GM12878 (cell line): ENCODE measurements at regions not wholly inside any gene's neighbourhood (a gene's known extent, or its start where the extent isn't known, plus 50 kb on each side); places are given as distances from the start of the nearest gene placed in this dataset.

Experiments
- ATAC-seq: fragments of 200-7000 bp; cut with Tn5 transposase; 3 replicates; pipeline ENCODE4 v1.9.1; 2020; ENCODE audit warnings: mild to moderate bottlenecking, moderate library complexity
- BruUV-seq: library from RNA; stranded (reverse); fragments of 400-500 nt; replicated peaks from 2 replicates; lab custom pipeline; 2021; lab: Mats Ljungman, UMichigan
- CTCF ChIA-PET: fragments of 300-600 bp; sonication (Branson Sonifier 250); formaldehyde crosslinking; extraction: SDS; loops from one replicate; lab custom pipeline; 2021; ENCODE audit warnings: inconsistent platforms; lab: Yijun Ruan, JAX
- POLR2A ChIA-PET: fragments of 350-600 bp; formaldehyde crosslinking; extraction: SDS; loops from one replicate; lab custom pipeline; 2021; ENCODE audit warnings: inconsistent platforms; lab: Charles Lee
- RAD21 ChIA-PET: fragments of 300-600 bp; sonication (Branson Sonifier 250); formaldehyde crosslinking; loops from one replicate; lab custom pipeline; 2023; ENCODE audit warnings: antibody characterized with exemption; ENCODE audit not compliant: unreplicated experiment; lab: Charles Lee
- SMC1A ChIA-PET: fragments of 300-600 bp; sonication (Branson Sonifier 250); formaldehyde crosslinking; loops from one replicate; lab custom pipeline; 2023; ENCODE audit not compliant: unreplicated experiment, uncharacterized antibody; lab: Charles Lee
- DNase-seq: peaks from one replicate; pipeline ENCODE4 v3.0.0-alpha.2; 2011; ENCODE audit warnings: low read depth, low spot score
- FAIRE-seq: peaks from 3 replicates; lab custom pipeline; 2011; peaks lifted over from hg19 to GRCh38; lab: Jason Lieb, UNC
- H2AFZ ChIP-seq: 2 replicates; pipeline ENCODE4 v1.6.0; 2011; ENCODE audit warnings: low read depth, low read length, control low read depth; ENCODE audit not compliant: control insufficient read depth
- H3K27ac ChIP-seq: 2 replicates; pipeline ENCODE4 v1.5.1; 2011; ENCODE audit warnings: control low read depth; ENCODE audit not compliant: control insufficient read depth, insufficient read depth
- H3K27me3 ChIP-seq, 2 experiments: replicated peaks in 1 of 2; 2 replicates each; pipeline versions ENCODE4 v1.6.0 to v1.6.1; 2011; ENCODE audit warnings: low read length in 1 of 2; ENCODE audit not compliant: control insufficient read depth in 2 of 2, insufficient read depth in 2 of 2
- H3K36me3 ChIP-seq, 2 experiments: 2 replicates each; pipeline ENCODE4 v1.5.1; 2011; ENCODE audit warnings: low read length in 1 of 2; ENCODE audit not compliant: control insufficient read depth in 2 of 2, insufficient read depth in 2 of 2
- H3K4me1 ChIP-seq: 2 replicates; pipeline ENCODE4 v1.6.1; 2011; ENCODE audit warnings: mild to moderate bottlenecking, low read length, moderate library complexity, mixed read lengths; ENCODE audit not compliant: control insufficient read depth, insufficient read depth
- H3K4me2 ChIP-seq: 2 replicates; pipeline ENCODE4 v1.6.0; 2011; ENCODE audit warnings: control low read depth; ENCODE audit not compliant: control insufficient read depth, insufficient read depth
- H3K4me3 ChIP-seq: fragments of 200-600 bp; sonication (generic); 2 replicates; pipeline ENCODE4 v1.5.1; 2016
- H3K79me2 ChIP-seq: 2 replicates; pipeline ENCODE4 v1.6.0; 2011; ENCODE audit warnings: low read length; ENCODE audit not compliant: control insufficient read depth, insufficient read depth
- H3K9ac ChIP-seq: 2 replicates; pipeline ENCODE4 v1.8.0; 2011; ENCODE audit warnings: low read length, control low read depth, mixed read lengths; ENCODE audit not compliant: control insufficient read depth, insufficient read depth
- H3K9me3 ChIP-seq: replicated peaks from 3 replicates; pipeline ENCODE4 v1.5.1; 2011; ENCODE audit warnings: mild to moderate bottlenecking, low read length; ENCODE audit not compliant: control insufficient read depth, insufficient read depth
- H4K20me1 ChIP-seq: 2 replicates; pipeline ENCODE4 v1.6.0; 2011; ENCODE audit not compliant: control insufficient read depth, insufficient read depth
- DPF2 ChIP-seq: fragments of 450-650 bp; IDR thresholded peaks from 2 replicates; pipeline ENCODE4 v1.6.1; 2017; ENCODE audit warnings: mild to moderate bottlenecking
- EZH2 ChIP-seq: IDR thresholded peaks from 2 replicates; pipeline ENCODE4 v1.6.1; 2012; ENCODE audit warnings: low read depth, mild to moderate bottlenecking, control low read depth, inconsistent platforms, low read length, borderline replicate concordance; ENCODE audit not compliant: control insufficient read depth
- FOS ChIP-seq: IDR thresholded peaks from 3 replicates; pipeline ENCODE4 v1.6.1; 2011; ENCODE audit warnings: borderline replicate concordance; ENCODE audit not compliant: insufficient read length; ENCODE audit errors: extremely low read depth
- HDAC2 ChIP-seq: fragments of 200-600 bp; sonication (generic); IDR thresholded peaks from 2 replicates; pipeline ENCODE4 v1.6.1; 2017
- JUND ChIP-seq: IDR thresholded peaks from 2 replicates; pipeline ENCODE4 v1.6.1; 2012; ENCODE audit warnings: low read depth, mild to moderate bottlenecking, low read length, improper control_type of control experiment, moderate library complexity
- KAT2A ChIP-seq: conservative IDR thresholded peaks from 2 replicates; pipeline ENCODE4 v1.6.1; 2011; ENCODE audit warnings: low read depth, low read length; ENCODE audit not compliant: control insufficient read depth
- KLF5 ChIP-seq: fragments of 450-650 bp; IDR thresholded peaks from 2 replicates; pipeline ENCODE4 v1.6.1; 2014; ENCODE audit warnings: mild to moderate bottlenecking; ENCODE audit not compliant: partially characterized antibody
- NR2F1 ChIP-seq: fragments of 450-650 bp; conservative IDR thresholded peaks from 2 replicates; pipeline ENCODE4 v1.6.1; 2017; ENCODE audit warnings: mild to moderate bottlenecking
- PAX5 ChIP-seq: IDR thresholded peaks from 2 replicates; pipeline ENCODE4 v1.6.1; 2011; ENCODE audit warnings: low read depth, low read length, borderline replicate concordance
- RAD51 ChIP-seq: fragments of 450-650 bp; IDR thresholded peaks from 2 replicates; pipeline ENCODE4 v1.6.1; 2016; ENCODE audit warnings: moderate library complexity, mild to moderate bottlenecking, inconsistent platforms
- RB1 ChIP-seq: fragments of 450-650 bp; formaldehyde crosslinking; IDR thresholded peaks from 2 replicates; pipeline ENCODE4 v1.6.1; 2017; ENCODE audit warnings: mild to moderate bottlenecking, borderline replicate concordance
- SRF ChIP-seq, 2 experiments: IDR thresholded peaks; 2 replicates each; pipeline ENCODE4 v1.6.1; 2011; ENCODE audit warnings: low read depth in 2 of 2, low read length in 2 of 2, mild to moderate bottlenecking in 1 of 2, moderate library complexity in 1 of 2
- STAT3 ChIP-seq: IDR thresholded peaks from 2 replicates; pipeline ENCODE4 v1.6.1; 2011; ENCODE audit warnings: low read depth, low read length, improper control_type of control experiment
- WGBS: methylation state at CpG from one replicate; pipeline ENCODE4 v1.1.6; 2016; ENCODE audit warnings: low lambda C conversion rate; ENCODE audit not compliant: insufficient replicate concordance, insufficient coverage; ENCODE audit errors: missing lambda C conversion rate; 5-methylcytosine and 5-hydroxymethylcytosine counted together
- in situ Hi-C: fragments of 300-500 bp; cut with MboI; formaldehyde crosslinking; loops from 9 replicates; pipeline ENCODE4 v1.14.3; 2018; ENCODE audit warnings: mixed read lengths
- intact Hi-C: fragments of 100-400 bp; cut with micrococcal nuclease; formaldehyde crosslinking; loops from one replicate; pipeline ENCODE4 v1.14.2; 2022; ENCODE audit not compliant: unreplicated experiment
- TF ChIP-seq, protein P1 (sequence below): fragments of 450-650 bp; IDR thresholded peaks from 2 replicates; pipeline ENCODE4 v1.6.1; 2017; ENCODE audit warnings: mild to moderate bottlenecking, low read depth, inconsistent platforms; ENCODE audit not compliant: poor library complexity, severe bottlenecking
- TF ChIP-seq, protein P2 (sequence below): fragments of 450-650 bp; IDR thresholded peaks from 2 replicates; pipeline ENCODE4 v1.6.1; 2017; ENCODE audit warnings: antibody characterized with exemption, mild to moderate bottlenecking, moderate library complexity

DNA sequence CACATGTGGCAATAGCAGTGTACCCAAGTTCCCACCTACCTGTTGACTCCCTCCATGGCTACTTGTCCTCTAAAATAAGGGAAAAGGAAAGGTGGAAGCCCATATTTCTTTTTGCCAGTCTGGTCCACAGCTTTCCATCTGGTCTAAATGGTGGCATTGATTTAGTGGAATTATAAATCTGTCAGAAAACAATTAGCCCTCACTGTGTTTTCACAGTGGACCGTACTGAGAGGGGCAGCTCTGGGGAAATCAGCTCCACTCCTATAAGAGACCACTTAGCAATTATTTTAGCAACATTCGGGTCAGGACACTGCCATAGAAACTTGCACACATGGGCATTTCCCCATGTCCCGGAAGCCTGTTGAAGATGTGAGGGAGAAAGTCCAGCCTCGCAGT, 653.4 kb upstream of the MARCKS start (continued):
- TF ChIP-seq, protein P1, sequence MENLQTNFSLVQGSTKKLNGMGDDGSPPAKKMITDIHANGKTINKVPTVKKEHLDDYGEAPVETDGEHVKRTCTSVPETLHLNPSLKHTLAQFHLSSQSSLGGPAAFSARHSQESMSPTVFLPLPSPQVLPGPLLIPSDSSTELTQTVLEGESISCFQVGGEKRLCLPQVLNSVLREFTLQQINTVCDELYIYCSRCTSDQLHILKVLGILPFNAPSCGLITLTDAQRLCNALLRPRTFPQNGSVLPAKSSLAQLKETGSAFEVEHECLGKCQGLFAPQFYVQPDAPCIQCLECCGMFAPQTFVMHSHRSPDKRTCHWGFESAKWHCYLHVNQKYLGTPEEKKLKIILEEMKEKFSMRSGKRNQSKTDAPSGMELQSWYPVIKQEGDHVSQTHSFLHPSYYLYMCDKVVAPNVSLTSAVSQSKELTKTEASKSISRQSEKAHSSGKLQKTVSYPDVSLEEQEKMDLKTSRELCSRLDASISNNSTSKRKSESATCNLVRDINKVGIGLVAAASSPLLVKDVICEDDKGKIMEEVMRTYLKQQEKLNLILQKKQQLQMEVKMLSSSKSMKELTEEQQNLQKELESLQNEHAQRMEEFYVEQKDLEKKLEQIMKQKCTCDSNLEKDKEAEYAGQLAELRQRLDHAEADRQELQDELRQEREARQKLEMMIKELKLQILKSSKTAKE, result no peak

DNA sequence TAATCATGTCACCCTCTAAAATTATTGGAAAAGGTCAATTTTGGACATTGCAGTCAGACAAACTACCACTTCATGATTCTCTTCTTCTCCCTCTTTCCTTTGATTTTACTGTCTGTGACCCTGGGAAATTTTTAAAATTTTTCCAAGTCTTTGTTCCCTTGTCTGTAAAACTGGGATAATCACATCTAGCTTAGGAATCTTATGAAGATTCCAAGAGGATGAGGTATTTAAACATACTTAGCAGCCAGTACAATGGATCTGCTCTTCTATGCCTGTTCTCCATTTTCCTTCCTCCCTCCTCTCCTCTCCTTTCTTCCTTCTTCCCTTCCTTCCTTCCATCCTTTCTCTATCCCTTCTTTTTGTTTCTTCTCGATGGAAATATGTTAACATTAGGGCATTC, 651.6 kb upstream of the MARCKS start:
- in situ Hi-C loops, result no loop called here
- SMC1A ChIA-PET, result interaction anchor here (1.0 kb wide), 1 partner anchor 673 kb away, joined by 3 read pairs; no protein-coding TSS in a partner anchor
- BruUV-seq, result no TSS peak
- WGBS, result 0% methylated on average over 1 of the region's 1 CpG
- H3K4me1 ChIP-seq, result no peaks in the 10 kb centered on the region
- no peak overlapping the region for H3K4me3 ChIP-seq
- TF ChIP-seq JUND (no peak), RB1 (no peak), EZH2 (no peak), SRF (IDR thresholded peaks at IDR 0.05; ENCODE audit: low read depth in 2 of 2, low read length in 2 of 2) (no peak), STAT3 (no peak), DPF2 (no peak), NR2F1 (no peak), KAT2A (no peak), KLF5 (no peak), FOS (no peak), PAX5 (no peak), RAD51 (no peak), HDAC2 (no peak)
- TF ChIP-seq, protein P2, sequence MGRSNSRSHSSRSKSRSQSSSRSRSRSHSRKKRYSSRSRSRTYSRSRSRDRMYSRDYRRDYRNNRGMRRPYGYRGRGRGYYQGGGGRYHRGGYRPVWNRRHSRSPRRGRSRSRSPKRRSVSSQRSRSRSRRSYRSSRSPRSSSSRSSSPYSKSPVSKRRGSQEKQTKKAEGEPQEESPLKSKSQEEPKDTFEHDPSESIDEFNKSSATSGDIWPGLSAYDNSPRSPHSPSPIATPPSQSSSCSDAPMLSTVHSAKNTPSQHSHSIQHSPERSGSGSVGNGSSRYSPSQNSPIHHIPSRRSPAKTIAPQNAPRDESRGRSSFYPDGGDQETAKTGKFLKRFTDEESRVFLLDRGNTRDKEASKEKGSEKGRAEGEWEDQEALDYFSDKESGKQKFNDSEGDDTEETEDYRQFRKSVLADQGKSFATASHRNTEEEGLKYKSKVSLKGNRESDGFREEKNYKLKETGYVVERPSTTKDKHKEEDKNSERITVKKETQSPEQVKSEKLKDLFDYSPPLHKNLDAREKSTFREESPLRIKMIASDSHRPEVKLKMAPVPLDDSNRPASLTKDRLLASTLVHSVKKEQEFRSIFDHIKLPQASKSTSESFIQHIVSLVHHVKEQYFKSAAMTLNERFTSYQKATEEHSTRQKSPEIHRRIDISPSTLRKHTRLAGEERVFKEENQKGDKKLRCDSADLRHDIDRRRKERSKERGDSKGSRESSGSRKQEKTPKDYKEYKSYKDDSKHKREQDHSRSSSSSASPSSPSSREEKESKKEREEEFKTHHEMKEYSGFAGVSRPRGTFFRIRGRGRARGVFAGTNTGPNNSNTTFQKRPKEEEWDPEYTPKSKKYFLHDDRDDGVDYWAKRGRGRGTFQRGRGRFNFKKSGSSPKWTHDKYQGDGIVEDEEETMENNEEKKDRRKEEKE, result no peak
- no peaks in the 10 kb centered on the region for H3K79me2 ChIP-seq
- RAD21 ChIA-PET, result no interaction called here
- FAIRE-seq (no peak), ATAC-seq (no peak), DNase-seq (no peak)
- POLR2A ChIA-PET, result no interaction called here
- H2AFZ ChIP-seq, result no peak overlapping the region
- intact Hi-C loops, result loop anchor here (10.0 kb wide), 1 partner anchor 669 kb away; no protein-coding TSS in a partner anchor
- CTCF ChIA-PET, result no interaction called here
- H3K9me3 ChIP-seq, result no peaks in the 10 kb centered on the region
- no peak overlapping the region for H3K4me2 ChIP-seq
- H3K27ac ChIP-seq, result no peak overlapping the region
- H3K9ac ChIP-seq, result no peak overlapping the region
- no peaks in the 10 kb centered on the region for H3K36me3 ChIP-seq
- H4K20me1 ChIP-seq, result no peaks in the 10 kb centered on the region
- H3K27me3 ChIP-seq, result no peaks in the 10 kb centered on the region
